ENCODE measurements at regions not wholly inside any gene's neighbourhood (a gene's known extent, or its start where the extent isn't known, plus 50 kb on each side); places are given as distances from the start of the nearest gene placed in this dataset.
"Not testable (repeated sequence)": the region's sequence is repeated elsewhere in the genome, so short reads cannot be mapped to it uniquely, and the experiment has no call there.

GRCh38 chr4:188448996-188449395 lies 309.8 kb downstream of the TRIML1 start:
- TF ChIP-seq CTCF (conservative IDR thresholded peaks at IDR 0.05; ENCODE audit: low read depth, low read length); EZH2 (IDR thresholded peaks at IDR 0.05; ENCODE audit: low read length, unreplicated experiment); EZH2phosphoT487 (IDR thresholded peaks at IDR 0.05; ENCODE audit: borderline replicate concordance, low read length): not testable (repeated sequence)

All from PC-3 (cell line).